ENCODE measurements at regions not wholly inside any gene's neighbourhood (a gene's known extent, or its start where the extent isn't known, plus 50 kb on each side); places are given as distances from the start of the nearest gene placed in this dataset.

DNA sequence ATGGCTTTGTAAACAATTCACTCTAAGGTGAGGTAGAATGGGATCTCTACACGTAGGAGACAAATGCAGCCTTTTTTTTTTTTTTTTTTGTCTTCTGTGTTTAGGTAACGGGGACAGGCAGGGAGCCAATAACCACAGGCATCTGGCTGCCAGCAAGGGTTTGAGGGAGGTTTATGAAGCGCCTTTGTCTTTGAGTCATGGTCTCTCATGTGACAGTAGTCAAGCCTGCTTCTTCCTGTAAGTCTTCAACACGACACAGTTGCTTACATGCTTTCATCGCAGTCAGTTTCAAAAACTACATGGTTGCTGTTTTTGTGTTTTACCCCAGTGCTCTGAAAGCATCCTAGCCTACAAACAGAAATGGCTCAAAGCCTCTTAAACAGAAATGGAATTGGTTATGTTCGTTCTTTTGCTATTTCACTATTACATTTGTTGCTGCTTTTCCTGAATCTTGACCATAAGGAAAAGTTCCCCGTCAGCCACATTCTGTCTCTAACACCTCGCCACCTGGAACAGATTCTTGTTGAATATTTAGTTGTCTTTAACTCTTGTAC, 127.8 kb upstream of the METTL14 start:
- TF ChIP-seq EZH2 (IDR thresholded peaks at IDR 0.05; ENCODE audit: low read depth) (no peak), CTCF (conservative IDR thresholded peaks at IDR 0.05) (no peak)

All from PC-9 (cell line).